ENCODE measurements at regions not wholly inside any gene's neighbourhood (a gene's known extent, or its start where the extent isn't known, plus 50 kb on each side); places are given as distances from the start of the nearest gene placed in this dataset.

- no peak overlapping the region for H3K9ac ChIP-seq (ENCODE audit: low read length)
- H4K20me1 ChIP-seq (ENCODE audit: insufficient read depth) = no peaks in the 10 kb centered on the region
- no peaks in the 10 kb centered on the region for H3K9me2 ChIP-seq (ENCODE audit: insufficient read depth, low read length)
- no peaks in the 10 kb centered on the region for H3K9me3 ChIP-seq (ENCODE audit: low read length)
- no peak overlapping the region for H3K4me2 ChIP-seq (ENCODE audit: low read length)
- H3K27ac ChIP-seq (ENCODE audit: low read length) = no peak overlapping the region
- no peak overlapping the region for H2AFZ ChIP-seq (ENCODE audit: low read depth, low read length)
- TF ChIP-seq TAF1 (IDR thresholded peaks at IDR 0.05; ENCODE audit: low read depth) (no peak), CTCF (IDR thresholded peaks at IDR 0.05; ENCODE audit: poor library complexity, severe bottlenecking) (no peak), MXI1 (conservative IDR thresholded peaks at IDR 0.05; ENCODE audit: poor library complexity, severe bottlenecking) (no peak), RAD21 (conservative IDR thresholded peaks at IDR 0.05) (no peak), POLR2AphosphoS5 (IDR thresholded peaks at IDR 0.05) (no peak), REST (IDR thresholded peaks at IDR 0.05; ENCODE audit: borderline replicate concordance) (no peak), EZH2 (IDR thresholded peaks at IDR 0.05; ENCODE audit: borderline replicate concordance, insufficient read depth, low read length, poor library complexity, severe bottlenecking) (no peak), SMC3 (conservative IDR thresholded peaks at IDR 0.05; ENCODE audit: poor library complexity) (no peak), EP300 (conservative IDR thresholded peaks at IDR 0.05; ENCODE audit: poor library complexity, severe bottlenecking) (no peak)
- no peaks in the 10 kb centered on the region for H3F3A ChIP-seq (ENCODE audit: insufficient read depth, low read length, poor library complexity, severe bottlenecking)
- H3K4me3 ChIP-seq (ENCODE audit: low read length) = no peak overlapping the region
- no peaks in the 10 kb centered on the region for H3K79me2 ChIP-seq (replicated peaks; ENCODE audit: insufficient read depth, low read length)
- H3K36me3 ChIP-seq (ENCODE audit: insufficient read depth, low read length) = no peaks in the 10 kb centered on the region
- no peaks in the 10 kb centered on the region for H3K27me3 ChIP-seq (ENCODE audit: insufficient read depth, low read depth, low read length)
Observed at GRCh38 chr12:39062266-39062996, 157.0 kb upstream of the CPNE8 start.

- H2AFZ ChIP-seq (ENCODE audit: low read depth, low read length) = no peak overlapping the region
- H4K20me1 ChIP-seq (ENCODE audit: insufficient read depth) = no peaks in the 10 kb centered on the region
- no peak overlapping the region for H3K9ac ChIP-seq (ENCODE audit: low read length)
- no peak for TF ChIP-seq TAF1 (IDR thresholded peaks at IDR 0.05; ENCODE audit: low read depth)
- TF ChIP-seq EP300 (conservative IDR thresholded peaks at IDR 0.05; ENCODE audit: poor library complexity, severe bottlenecking) = no peak
- TF ChIP-seq POLR2AphosphoS5 (IDR thresholded peaks at IDR 0.05) = no peak
- no peak for TF ChIP-seq MXI1 (conservative IDR thresholded peaks at IDR 0.05; ENCODE audit: poor library complexity, severe bottlenecking)
- TF ChIP-seq EZH2 (IDR thresholded peaks at IDR 0.05; ENCODE audit: borderline replicate concordance, insufficient read depth, low read length, poor library complexity, severe bottlenecking) = no peak
- no peak for TF ChIP-seq REST (IDR thresholded peaks at IDR 0.05; ENCODE audit: borderline replicate concordance)
- no peak overlapping the region for H3K4me3 ChIP-seq (ENCODE audit: low read length)
- no peaks in the 10 kb centered on the region for H3F3A ChIP-seq (ENCODE audit: insufficient read depth, low read length, poor library complexity, severe bottlenecking)
- H3K9me3 ChIP-seq (ENCODE audit: low read length) = no peaks in the 10 kb centered on the region
- no peak overlapping the region for H3K4me2 ChIP-seq (ENCODE audit: low read length)
- no peaks in the 10 kb centered on the region for H3K9me2 ChIP-seq (ENCODE audit: insufficient read depth, low read length)
- no peaks in the 10 kb centered on the region for H3K79me2 ChIP-seq (replicated peaks; ENCODE audit: insufficient read depth, low read length)
- H3K27me3 ChIP-seq (ENCODE audit: insufficient read depth, low read depth, low read length) = no peaks in the 10 kb centered on the region
- H3K27ac ChIP-seq (ENCODE audit: low read length) = no peak overlapping the region
- no peaks in the 10 kb centered on the region for H3K36me3 ChIP-seq (ENCODE audit: insufficient read depth, low read length)
Observed at GRCh38 chr12:39061576-39061975, 156.2 kb upstream of the CPNE8 start.
